ENCODE measurements at regions not wholly inside any gene's neighbourhood (a gene's known extent, or its start where the extent isn't known, plus 50 kb on each side); places are given as distances from the start of the nearest gene placed in this dataset.

- no peak for TF ChIP-seq POLR2A (IDR thresholded peaks at IDR 0.05)
- no peak for TF ChIP-seq CTCF (IDR thresholded peaks at IDR 0.05)
- no peak for TF ChIP-seq POLR2AphosphoS5 (IDR thresholded peaks at IDR 0.05)
These were observed 116.3 kb downstream of the CYP26A1 start for GRCh38 chr10:93189944-93190343.

Measured in breast epithelium (tissue), 3 donors.